ENCODE measurements at regions not wholly inside any gene's neighbourhood (a gene's known extent, or its start where the extent isn't known, plus 50 kb on each side); places are given as distances from the start of the nearest gene placed in this dataset.

GRCh38 chr12:90888316-90888715 is 66.7 kb downstream of the CCER1 start:
- no peak for TF ChIP-seq POLR2A (IDR thresholded peaks at IDR 0.05)
- TF ChIP-seq CTCF (IDR thresholded peaks at IDR 0.05), result no peak
